ENCODE measurements at regions not wholly inside any gene's neighbourhood (a gene's known extent, or its start where the extent isn't known, plus 50 kb on each side); places are given as distances from the start of the nearest gene placed in this dataset.

- Histone ChIP-seq H3K36me3 (no peaks in the 10 kb centered on the region), H3K27ac (no peak overlapping the region), H3K9me3 (ENCODE audit: low read depth) (no peaks in the 10 kb centered on the region), H3K27me3 (no peaks in the 10 kb centered on the region), H3K4me3 (no peak overlapping the region), H3K4me1 (ENCODE audit: low read depth) (no peaks in the 10 kb centered on the region)
- TF ChIP-seq CTCF (IDR thresholded peaks at IDR 0.05; ENCODE audit: low read depth, low read length), result no peak
- no peak for DNase-seq (ENCODE audit: low read depth in 1 of 2, low spot score in 1 of 2)
Measured at GRCh38 chr3:28068342-28068741, 173.1 kb upstream of the CMC1 start.

- no peaks in the 10 kb centered on the region for H3K9me3 ChIP-seq (ENCODE audit: low read depth)
- H3K36me3 ChIP-seq, result no peaks in the 10 kb centered on the region
- H3K27ac ChIP-seq, result no peak overlapping the region
- H3K27me3 ChIP-seq, result no peaks in the 10 kb centered on the region
- no peak for DNase-seq (ENCODE audit: low read depth in 1 of 2, low spot score in 1 of 2)
- H3K4me3 ChIP-seq, result no peak overlapping the region
- TF ChIP-seq CTCF (IDR thresholded peaks at IDR 0.05; ENCODE audit: low read depth, low read length), result no peak
- H3K4me1 ChIP-seq (ENCODE audit: low read depth), result no peaks in the 10 kb centered on the region
Measured at GRCh38 chr3:28069438-28069837, 172.0 kb upstream of the CMC1 start.

- no peak for TF ChIP-seq CTCF (IDR thresholded peaks at IDR 0.05; ENCODE audit: low read depth, low read length)
- no peak overlapping the region for H3K27ac ChIP-seq
Measured at GRCh38 chr3:28076246-28076645, 165.2 kb upstream of the CMC1 start.

GRCh38 chr3:28077572-28077971 lies 163.8 kb upstream of the CMC1 start:
- H3K9me3 ChIP-seq (ENCODE audit: low read depth), result no peaks in the 10 kb centered on the region
- DNase-seq (ENCODE audit: low read depth in 1 of 2, low spot score in 1 of 2), result peak in 1 of 2 donors; percentile 57
- no peaks in the 10 kb centered on the region for H3K4me1 ChIP-seq (ENCODE audit: low read depth)
- no peak overlapping the region for H3K4me3 ChIP-seq
- TF ChIP-seq CTCF (IDR thresholded peaks at IDR 0.05; ENCODE audit: low read depth, low read length), result peak; percentile 37
- no peaks in the 10 kb centered on the region for H3K36me3 ChIP-seq
- H3K27ac ChIP-seq, result no peak overlapping the region
- H3K27me3 ChIP-seq, result no peaks in the 10 kb centered on the region

More at GRCh38 chr3:28076246-28076645, 165.2 kb upstream of the CMC1 start:
- H3K36me3 ChIP-seq, result no peaks in the 10 kb centered on the region
- DNase-seq (ENCODE audit: low read depth in 1 of 2, low spot score in 1 of 2), result no peak
- H3K27me3 ChIP-seq, result no peaks in the 10 kb centered on the region
- H3K9me3 ChIP-seq (ENCODE audit: low read depth), result no peaks in the 10 kb centered on the region
- H3K4me1 ChIP-seq (ENCODE audit: low read depth), result no peaks in the 10 kb centered on the region
- no peak overlapping the region for H3K4me3 ChIP-seq

GRCh38 chr3:28078536-28078935 lies 162.9 kb upstream of the CMC1 start:
- H3K4me1 ChIP-seq (ENCODE audit: low read depth), result no peaks in the 10 kb centered on the region

More at GRCh38 chr3:28078536-28078935, 162.9 kb upstream of the CMC1 start:
- no peak for TF ChIP-seq CTCF (IDR thresholded peaks at IDR 0.05; ENCODE audit: low read depth, low read length)
- no peaks in the 10 kb centered on the region for H3K9me3 ChIP-seq (ENCODE audit: low read depth)
- no peaks in the 10 kb centered on the region for H3K27me3 ChIP-seq
- H3K4me3 ChIP-seq, result no peak overlapping the region
- H3K27ac ChIP-seq, result no peak overlapping the region
- DNase-seq (ENCODE audit: low read depth in 1 of 2, low spot score in 1 of 2), result no peak
- no peaks in the 10 kb centered on the region for H3K36me3 ChIP-seq
